Endothelial cell of umbilical vein (primary cell): ENCODE measurements at regions not wholly inside any gene's neighbourhood (a gene's known extent, or its start where the extent isn't known, plus 50 kb on each side); places are given as distances from the start of the nearest gene placed in this dataset.

ENCODE experiments used
- BruUV-seq: library from RNA; stranded (reverse); fragments of 400-500 nt; replicated peaks from 2 replicates; lab custom pipeline; 2021; lab: Mats Ljungman, UMichigan
- CTCF ChIA-PET: fragments of 300-600, 350-600 bp; sonication (Branson Sonifier 250); formaldehyde crosslinking; loops from one replicate; lab custom pipeline; 2021; ENCODE audit warnings: antibody characterized with exemption, inconsistent platforms; lab: Charles Lee
- POLR2A ChIA-PET: fragments of 300-600, 350-600 bp; sonication (Branson Sonifier 250); formaldehyde crosslinking; loops from one replicate; lab custom pipeline; 2021; ENCODE audit warnings: antibody characterized with exemption, inconsistent platforms; lab: Charles Lee
- DNase-seq: peaks from one replicate; pipeline ENCODE4 v3.0.0-alpha.2; 2011; ENCODE audit warnings: low read depth, low spot score
- FAIRE-seq: peaks from 2 replicates; lab custom pipeline; 2011; peaks lifted over from hg19 to GRCh38; lab: Jason Lieb, UNC
- H2AFZ ChIP-seq: 2 replicates; pipeline ENCODE4 v1.6.0; 2012; ENCODE audit warnings: low read depth, low read length, control low read depth, inconsistent platforms
- H3K27ac ChIP-seq: 2 replicates; pipeline ENCODE4 v1.5.1; 2011; ENCODE audit warnings: low read depth, mild to moderate bottlenecking, control low read depth, low read length, moderate library complexity; ENCODE audit not compliant: insufficient read depth
- H3K27me3 ChIP-seq, 2 experiments: 2 replicates each; pipeline versions ENCODE4 v1.6.0 to v1.6.1; 2011; ENCODE audit warnings: low read length in 2 of 2, mixed read lengths in 1 of 2; ENCODE audit not compliant: control insufficient read depth in 2 of 2, insufficient read depth in 2 of 2
- H3K36me3 ChIP-seq, 2 experiments: 2 replicates in 1 of 2; 3 replicates in 1 of 2; pipeline ENCODE4 v1.5.1; 2011; ENCODE audit warnings: low read length in 2 of 2, mild to moderate bottlenecking in 1 of 2, moderate library complexity in 1 of 2; ENCODE audit not compliant: control insufficient read depth in 2 of 2, insufficient read depth in 2 of 2; ENCODE audit errors: extremely low read depth in 1 of 2
- H3K4me1 ChIP-seq: 3 replicates; pipeline ENCODE4 v1.5.1; 2011; ENCODE audit warnings: mild to moderate bottlenecking, low read length; ENCODE audit not compliant: control insufficient read depth, insufficient read depth; ENCODE audit errors: extremely low read depth
- H3K4me2 ChIP-seq: 2 replicates; pipeline ENCODE4 v1.6.1; 2011; ENCODE audit warnings: low read length, control low read depth, mixed read lengths; ENCODE audit not compliant: insufficient read depth
- H3K4me3 ChIP-seq, 3 experiments: fragments of 200-600 bp in 1 of 3; sonication (generic), shearing (Covaris generic) in 1 of 3; replicated peaks in 1 of 3; 2 replicates each; pipeline ENCODE4 v1.5.1; 2011 to 2016; ENCODE audit warnings: control low read depth in 3 of 3, low read length in 3 of 3, mild to moderate bottlenecking in 2 of 3, inconsistent platforms in 1 of 3, low read depth in 1 of 3, moderate library complexity in 1 of 3; ENCODE audit not compliant: insufficient read depth in 1 of 3
- H3K79me2 ChIP-seq: 2 replicates; pipeline ENCODE4 v1.6.0; 2012; ENCODE audit warnings: low read length, inconsistent platforms; ENCODE audit not compliant: control insufficient read depth, insufficient read depth
- H3K9ac ChIP-seq: replicated peaks from 2 replicates; pipeline ENCODE3; 2011; ENCODE audit warnings: low read length, control low read depth; ENCODE audit not compliant: insufficient read depth; ENCODE audit errors: extremely low read depth
- H3K9me1 ChIP-seq: replicated peaks from 3 replicates; pipeline ENCODE4 v1.6.0; 2011; ENCODE audit warnings: mild to moderate bottlenecking, low read length; ENCODE audit not compliant: control insufficient read depth, insufficient read depth; ENCODE audit errors: extremely low read depth
- H3K9me3 ChIP-seq: replicated peaks from 2 replicates; pipeline ENCODE4 v1.5.1; 2012; ENCODE audit warnings: low read length, inconsistent platforms; ENCODE audit not compliant: control insufficient read depth, insufficient read depth
- H4K20me1 ChIP-seq: replicated peaks from 2 replicates; pipeline ENCODE3; 2011; ENCODE audit warnings: mild to moderate bottlenecking, low read length; ENCODE audit not compliant: control insufficient read depth, insufficient read depth; ENCODE audit errors: extremely low read depth
- EZH2 ChIP-seq: IDR thresholded peaks from 2 replicates; pipeline ENCODE4 v1.6.1; 2012; ENCODE audit warnings: borderline replicate concordance, low read depth, mild to moderate bottlenecking, moderate library complexity, low read length, inconsistent platforms; ENCODE audit not compliant: severe bottlenecking
- FOS ChIP-seq: IDR thresholded peaks from 2 replicates; pipeline ENCODE4 v1.6.1; 2011; ENCODE audit warnings: mild to moderate bottlenecking, low read length, moderate library complexity, borderline replicate concordance; ENCODE audit not compliant: insufficient read depth
- GATA2 ChIP-seq: IDR thresholded peaks from 2 replicates; pipeline ENCODE4 v1.7.0; 2011; ENCODE audit warnings: low read depth, mild to moderate bottlenecking, moderate library complexity, mixed read lengths, low read length; ENCODE audit not compliant: insufficient read length, insufficient read depth
- JUN ChIP-seq: IDR thresholded peaks from 2 replicates; pipeline ENCODE4 v1.6.1; 2011; ENCODE audit warnings: borderline replicate concordance, low read depth; ENCODE audit not compliant: insufficient read length, insufficient read depth
- MYC ChIP-seq: IDR thresholded peaks from one replicate; pipeline ENCODE4 v1.6.1; 2011; ENCODE audit warnings: mild to moderate bottlenecking, low read depth, low read length
- POLR2A ChIP-seq: IDR thresholded peaks from 2 replicates; pipeline ENCODE4 v1.6.1; 2012; ENCODE audit warnings: low read depth, mild to moderate bottlenecking, control low read depth, low read length
- POLR2AphosphoS5 ChIP-seq: IDR thresholded peaks from 2 replicates; pipeline ENCODE4 v1.6.1; 2012; ENCODE audit warnings: low read depth, mild to moderate bottlenecking, control low read depth, low read length, moderate library complexity; ENCODE audit not compliant: insufficient read depth
- dilution Hi-C: fragments of 300-500 bp; cut with MboI; formaldehyde crosslinking; loops from one replicate; pipeline ENCODE4 v1.15.0; 2019; ENCODE audit warnings: low sequenced_read_pairs; ENCODE audit not compliant: extremely low pct_ligation_motif_present
- intact Hi-C: fragments of 100-400 bp; cut with micrococcal nuclease; formaldehyde crosslinking; loops from one replicate; pipeline ENCODE4 v1.10.0; 2022
- TF ChIP-seq, protein P1 (sequence below): IDR thresholded peaks from 2 replicates; pipeline ENCODE4 v1.6.1; 2011; ENCODE audit not compliant: insufficient read depth, insufficient read length
- TF ChIP-seq, protein P2 (sequence below), 2 donors: IDR thresholded peaks; 1 replicate in 1 of 2; 2 replicates in 1 of 2; pipeline ENCODE4 v1.5.1; 2011; ENCODE audit warnings: low read length in 2 of 2, mild to moderate bottlenecking in 2 of 2, moderate library complexity in 2 of 2, control low read depth in 1 of 2, inconsistent platforms in 1 of 2, low read depth in 1 of 2; ENCODE audit not compliant: insufficient read depth in 1 of 2; ENCODE audit errors: extremely low read depth in 1 of 2

DNA sequence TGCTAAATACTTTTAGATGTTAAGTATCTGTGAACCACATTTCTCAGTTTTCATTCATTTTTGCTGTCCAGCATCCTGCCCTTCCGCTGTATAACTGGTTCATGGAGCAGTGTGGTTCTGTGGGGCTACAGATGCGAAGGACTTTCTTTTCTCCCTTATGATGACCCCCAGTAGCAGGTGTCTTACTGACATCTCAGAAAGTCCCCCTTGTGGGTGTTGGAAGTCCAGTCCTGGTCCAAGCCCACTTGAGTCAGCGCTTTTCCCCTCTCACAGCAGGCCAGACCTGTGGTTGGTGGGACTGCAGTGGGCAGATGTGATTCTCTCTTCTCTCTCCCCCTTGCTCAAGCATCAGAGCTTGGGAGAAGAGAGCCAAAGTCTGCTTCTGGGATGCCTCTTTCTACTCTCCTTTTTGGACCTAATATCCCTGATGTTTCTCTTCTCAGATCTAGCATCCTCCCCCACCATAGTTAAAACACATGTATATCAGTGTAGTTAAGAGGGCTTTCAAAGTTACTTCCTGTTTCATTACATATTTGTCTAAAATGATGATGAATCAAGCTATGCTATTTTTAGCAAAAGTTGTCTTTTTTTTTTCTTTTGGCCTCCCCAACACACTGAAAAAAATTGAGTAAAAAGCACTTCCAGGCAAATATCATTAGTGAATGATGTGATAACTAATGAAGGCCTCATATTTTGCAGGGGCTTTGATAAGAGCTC is 119.5 kb upstream of the ZNF618 start:
- ChIA-PET CTCF (interaction anchor here (0.8 kb wide), 1 partner anchor 204 kb away, joined by 3 read pairs; no protein-coding TSS in a partner anchor), POLR2A (no interaction called here)
- TF ChIP-seq, protein P1, sequence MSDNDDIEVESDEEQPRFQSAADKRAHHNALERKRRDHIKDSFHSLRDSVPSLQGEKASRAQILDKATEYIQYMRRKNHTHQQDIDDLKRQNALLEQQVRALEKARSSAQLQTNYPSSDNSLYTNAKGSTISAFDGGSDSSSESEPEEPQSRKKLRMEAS = no peak
- no peak for TF ChIP-seq GATA2
- no peak for TF ChIP-seq JUN
- TF ChIP-seq MYC = no peak
- TF ChIP-seq, protein P2, sequence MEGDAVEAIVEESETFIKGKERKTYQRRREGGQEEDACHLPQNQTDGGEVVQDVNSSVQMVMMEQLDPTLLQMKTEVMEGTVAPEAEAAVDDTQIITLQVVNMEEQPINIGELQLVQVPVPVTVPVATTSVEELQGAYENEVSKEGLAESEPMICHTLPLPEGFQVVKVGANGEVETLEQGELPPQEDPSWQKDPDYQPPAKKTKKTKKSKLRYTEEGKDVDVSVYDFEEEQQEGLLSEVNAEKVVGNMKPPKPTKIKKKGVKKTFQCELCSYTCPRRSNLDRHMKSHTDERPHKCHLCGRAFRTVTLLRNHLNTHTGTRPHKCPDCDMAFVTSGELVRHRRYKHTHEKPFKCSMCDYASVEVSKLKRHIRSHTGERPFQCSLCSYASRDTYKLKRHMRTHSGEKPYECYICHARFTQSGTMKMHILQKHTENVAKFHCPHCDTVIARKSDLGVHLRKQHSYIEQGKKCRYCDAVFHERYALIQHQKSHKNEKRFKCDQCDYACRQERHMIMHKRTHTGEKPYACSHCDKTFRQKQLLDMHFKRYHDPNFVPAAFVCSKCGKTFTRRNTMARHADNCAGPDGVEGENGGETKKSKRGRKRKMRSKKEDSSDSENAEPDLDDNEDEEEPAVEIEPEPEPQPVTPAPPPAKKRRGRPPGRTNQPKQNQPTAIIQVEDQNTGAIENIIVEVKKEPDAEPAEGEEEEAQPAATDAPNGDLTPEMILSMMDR (IDR thresholded peaks at IDR 0.05; ENCODE audit: extremely low read depth in 1 of 2, insufficient read depth in 1 of 2, low read depth in 1 of 2, low read length in 2 of 2) = no peak
- no peak for TF ChIP-seq FOS
- no peak for TF ChIP-seq POLR2AphosphoS5
- TF ChIP-seq POLR2A = no peak
- TF ChIP-seq EZH2 = no peak
- dilution Hi-C loops = no loop called here
- Histone ChIP-seq H3K36me3 (no peaks in the 10 kb centered on the region), H2AFZ (no peak overlapping the region), H3K27ac (no peak overlapping the region), H3K27me3 (peaks cover 20 to 58% of the 10 kb centered on the region in 2 experiments), H3K9ac (no peak overlapping the region), H3K9me1 (no peaks in the 10 kb centered on the region), H3K4me3 (no peak overlapping the region), H3K79me2 (no peaks in the 10 kb centered on the region), H3K4me1 (no peaks in the 10 kb centered on the region), H4K20me1 (no peaks in the 10 kb centered on the region), H3K9me3 (no peaks in the 10 kb centered on the region), H3K4me2 (no peak overlapping the region)
- intact Hi-C loops = no loop called here
- no peak for FAIRE-seq
- BruUV-seq = no TSS peak
- no peak for DNase-seq
